ENCODE measurements at regions not wholly inside any gene's neighbourhood (a gene's known extent, or its start where the extent isn't known, plus 50 kb on each side); places are given as distances from the start of the nearest gene placed in this dataset.

DNA sequence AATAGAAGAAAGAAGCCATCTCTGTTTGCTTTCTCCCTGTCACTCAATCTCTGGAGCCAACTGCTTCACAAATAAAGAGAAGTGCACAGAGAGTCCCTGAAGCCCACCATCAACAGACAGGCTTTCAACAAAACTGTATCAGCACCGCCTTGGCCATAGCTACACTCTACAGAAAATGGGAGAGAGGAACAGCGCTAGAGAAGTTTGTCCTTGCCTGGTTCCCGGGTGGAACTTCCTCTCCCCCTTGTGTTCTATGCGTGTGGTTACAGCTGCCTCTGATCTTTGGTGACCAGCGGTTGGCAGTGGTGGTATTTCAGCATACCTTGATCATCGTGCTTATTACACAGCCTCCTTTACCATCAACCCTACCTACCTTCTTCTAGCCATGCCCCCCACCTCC lies 91.4 kb upstream of the CCL2 start:
- DNase-seq: no peak

GRCh38 chr17:34164837-34165236 lies 90.2 kb upstream of the CCL2 start:
- DNase-seq: no peak

GRCh38 chr17:34166352-34166751 lies 88.7 kb upstream of the CCL2 start:
- no peak for DNase-seq

- no peak for DNase-seq
Observed at GRCh38 chr17:34167354-34167753, 87.7 kb upstream of the CCL2 start.

GRCh38 chr17:34168989-34169388 lies 86.1 kb upstream of the CCL2 start:
- DNase-seq: no peak

GRCh38 chr17:34169496-34169895 lies 85.6 kb upstream of the CCL2 start:
- DNase-seq: no peak

DNA sequence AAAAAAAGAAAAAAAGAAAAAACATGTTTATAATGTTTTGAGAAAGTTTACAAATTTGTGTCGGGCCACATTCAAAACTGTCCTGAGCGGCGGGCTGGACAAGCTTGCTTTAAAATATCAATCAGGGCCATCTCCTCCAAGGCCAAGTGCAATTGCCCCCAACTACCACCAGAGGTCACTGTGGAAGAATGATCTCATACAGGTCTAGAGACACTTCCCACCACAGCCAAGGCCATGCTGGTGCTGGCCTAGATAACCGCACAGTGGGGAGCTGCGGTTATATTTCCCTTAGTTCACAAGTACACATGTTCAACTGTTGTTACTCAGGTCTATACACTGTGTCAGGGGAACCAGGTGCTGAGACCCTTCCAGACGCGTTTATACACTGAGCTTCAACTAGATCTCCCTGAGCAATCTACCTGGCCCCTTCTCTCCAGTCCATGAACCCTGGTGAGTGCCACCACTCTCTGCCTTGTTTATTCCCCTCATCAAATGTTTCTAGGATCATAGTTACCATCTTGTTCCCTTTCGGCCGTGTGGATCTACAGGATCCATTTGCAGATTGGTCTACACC lies 83.8 kb upstream of the CCL2 start:
- peak; percentile 38 for DNase-seq

- DNase-seq: no peak
Observed at GRCh38 chr17:34172390-34172918, 82.6 kb upstream of the CCL2 start.

DNA sequence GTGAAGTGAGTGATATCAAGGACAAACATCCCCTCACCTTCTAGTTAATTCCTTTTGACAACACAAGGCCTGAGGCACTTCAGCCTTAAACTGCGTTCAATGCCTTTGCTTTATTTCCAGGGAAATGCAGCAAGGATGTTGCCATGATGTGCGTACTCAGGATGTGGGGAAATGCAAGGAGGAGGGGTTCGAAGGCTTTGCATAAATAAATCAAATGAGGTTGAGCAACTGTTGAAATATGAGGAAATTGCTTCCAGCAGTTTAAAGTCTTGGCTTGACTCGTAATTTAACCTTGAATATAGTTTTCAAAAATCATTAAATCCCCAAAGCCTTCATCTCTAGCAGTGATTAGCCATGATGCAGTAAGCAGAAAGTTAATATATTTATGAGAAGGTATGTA lies 81.8 kb upstream of the CCL2 start:
- no peak for DNase-seq

DNA sequence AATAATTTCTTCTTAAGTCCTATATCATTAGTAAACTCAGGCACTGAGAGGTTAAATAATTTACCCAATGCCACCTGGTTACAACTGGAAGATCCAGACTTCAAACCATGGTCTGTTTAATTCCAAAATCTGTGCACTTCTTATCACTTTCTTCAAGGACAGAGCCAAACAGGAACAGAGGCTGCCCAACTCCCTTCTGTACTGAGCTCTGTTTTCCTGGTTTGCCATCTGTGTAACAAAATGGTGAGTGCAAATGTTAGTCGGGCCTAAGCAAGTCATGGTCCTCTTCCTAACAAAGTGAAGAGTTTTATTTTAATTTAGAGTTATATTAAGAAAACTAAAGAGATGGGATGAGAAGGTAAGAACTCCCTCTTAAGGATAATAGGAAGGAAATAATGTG lies 80.6 kb upstream of the CCL2 start:
- no peak for DNase-seq

- no peak for DNase-seq
Observed at GRCh38 chr17:34176440-34176839, 78.6 kb upstream of the CCL2 start.

DNA sequence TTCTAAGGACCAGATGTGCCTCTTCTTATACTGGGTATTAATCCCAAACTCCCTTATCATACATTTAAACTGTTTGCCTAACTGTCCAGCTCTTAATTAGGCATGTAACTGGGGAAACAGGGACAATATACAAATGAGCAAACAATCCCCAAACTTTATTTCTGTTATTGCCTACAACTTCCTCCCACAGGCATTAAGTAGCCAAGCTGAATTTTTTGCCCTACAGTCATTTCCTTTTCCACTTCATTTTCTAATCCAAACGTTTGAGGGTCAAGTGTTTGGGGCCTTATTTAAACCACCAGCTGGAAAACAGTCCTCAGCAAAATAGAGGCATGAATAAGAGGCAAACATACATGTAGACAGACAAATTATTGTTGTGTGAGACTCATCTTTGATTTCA lies 77.4 kb upstream of the CCL2 start:
- DNase-seq: no peak

DNA sequence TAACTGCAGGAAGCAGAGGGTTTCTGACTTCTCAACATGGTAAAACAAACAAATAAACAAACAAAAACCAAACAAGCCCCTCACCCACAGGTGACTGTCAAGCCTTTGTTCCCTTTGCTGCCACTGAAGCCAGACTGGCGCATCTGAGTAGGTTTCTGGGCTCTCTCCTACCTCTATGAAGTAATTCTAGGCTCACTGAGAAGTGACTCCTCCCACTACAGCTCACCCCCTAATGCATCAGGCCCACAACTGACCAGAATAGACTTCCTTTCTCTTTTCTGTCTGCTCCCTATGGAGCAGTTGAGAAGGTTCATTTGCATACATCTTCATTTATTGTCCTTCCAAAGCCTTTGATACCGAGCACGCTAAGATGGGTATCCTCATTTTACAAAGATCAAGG lies 77.0 kb upstream of the CCL2 start:
- no peak for DNase-seq

GRCh38 chr17:34182036-34182803 lies 72.9 kb upstream of the CCL2 start:
- DNase-seq: no peak

DNA sequence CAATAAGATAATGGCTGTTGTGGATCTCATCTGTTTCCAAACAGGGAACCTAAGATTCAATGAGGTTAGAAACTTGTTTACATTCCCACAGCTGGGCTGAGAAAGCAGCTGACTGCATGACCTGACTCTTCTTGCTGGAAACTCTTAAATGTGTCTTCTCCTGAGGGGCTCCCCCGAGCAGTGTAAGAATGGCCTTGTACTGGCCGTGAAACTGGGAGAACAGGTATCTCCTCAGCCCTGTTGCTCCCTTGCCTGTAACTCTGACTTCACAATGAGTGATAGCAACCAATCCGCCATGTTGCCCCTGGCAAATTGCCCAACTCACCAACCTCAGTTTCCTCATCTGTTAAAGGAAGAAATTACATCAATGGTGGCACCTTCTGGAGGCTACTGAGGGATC lies 59.1 kb upstream of the CCL2 start:
- DNase-seq: no peak

- no peak for DNase-seq
Observed at GRCh38 chr17:34198519-34198918, 56.6 kb upstream of the CCL2 start.

DNA sequence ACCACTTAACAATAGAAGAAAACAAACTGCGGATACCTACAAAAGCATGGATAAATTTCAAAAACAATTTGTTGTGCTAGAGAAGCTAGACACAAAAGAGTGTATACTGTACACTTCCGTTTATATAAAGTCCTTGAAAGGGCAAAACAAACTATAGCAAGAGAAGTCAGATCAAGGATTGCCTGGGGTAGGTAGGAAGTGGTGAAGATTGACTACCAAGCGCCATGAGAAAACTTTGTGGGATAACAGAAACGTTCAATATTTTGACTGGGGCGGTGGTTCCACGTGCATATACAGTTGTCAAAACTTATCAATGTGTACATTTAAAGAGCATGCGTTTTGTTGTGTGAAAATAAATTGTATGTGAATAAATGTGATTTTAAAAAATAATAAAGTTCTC lies 55.6 kb upstream of the CCL2 start:
- DNase-seq: no peak

- peak; percentile 67 for DNase-seq
Observed at GRCh38 chr17:34199932-34200534, 55.1 kb upstream of the CCL2 start.

GRCh38 chr17:34201225-34201624 lies 53.9 kb upstream of the CCL2 start:
- DNase-seq: no peak

- DNase-seq: no peak
Observed at GRCh38 chr17:34201767-34202166, 53.3 kb upstream of the CCL2 start.

DNA sequence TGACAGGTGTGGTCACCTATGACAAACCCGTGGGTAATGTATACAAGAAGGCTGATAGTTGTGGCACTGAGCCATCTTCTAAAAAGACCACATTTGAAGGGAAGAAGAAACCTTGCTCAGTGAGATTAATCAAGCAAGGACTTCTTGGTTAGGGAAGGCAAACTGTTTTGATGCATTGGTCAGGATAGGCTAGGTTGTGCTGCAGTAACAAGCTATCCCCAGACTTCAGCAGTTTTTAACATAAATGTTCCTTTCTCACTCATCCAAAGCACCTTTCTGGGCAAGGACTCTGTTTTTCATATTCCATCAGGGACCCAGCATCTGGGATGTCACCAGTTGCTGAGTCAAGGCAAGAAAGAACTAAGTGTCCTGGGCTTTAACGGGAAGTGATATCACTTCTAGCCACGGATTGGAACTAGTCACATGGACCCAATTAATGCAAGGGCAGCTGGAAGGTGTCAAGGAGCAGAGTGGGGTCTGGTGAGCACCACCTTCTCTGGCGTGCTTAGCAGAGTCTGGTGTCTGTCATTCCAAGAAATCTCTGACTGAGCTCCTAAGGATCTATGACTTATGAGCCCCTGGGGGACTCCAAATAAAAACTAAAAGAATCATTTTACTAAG lies 52.0 kb upstream of the CCL2 start:
- no peak for DNase-seq

DNA sequence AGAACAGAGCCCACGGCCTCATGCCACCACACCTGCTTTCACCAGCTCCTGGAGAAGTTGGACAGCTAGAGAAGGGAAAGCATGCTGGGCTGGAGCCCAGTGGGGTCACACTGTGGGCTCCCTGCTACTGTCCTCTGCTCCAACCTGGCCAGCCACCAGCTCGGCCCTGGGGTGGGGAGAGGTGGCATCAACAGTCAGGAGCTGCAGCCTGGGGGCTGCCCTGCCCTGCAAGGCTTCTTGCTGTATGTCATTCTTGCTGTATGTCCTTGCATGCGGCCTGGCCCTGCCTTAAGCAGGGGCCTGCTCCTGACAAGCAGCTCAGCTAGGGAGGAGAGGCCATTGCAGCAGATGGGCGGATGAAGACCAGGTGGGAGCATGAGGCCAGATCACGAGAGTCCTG lies 50.7 kb upstream of the CCL2 start:
- DNase-seq: no peak

All from activated gamma-delta T cell treated with Interleukin-2 at 50 U/mL for 16 hours (primary cell).